ENCODE measurements at regions not wholly inside any gene's neighbourhood (a gene's known extent, or its start where the extent isn't known, plus 50 kb on each side); places are given as distances from the start of the nearest gene placed in this dataset.

GRCh38 chr22:47318041-47318737 is 555.7 kb downstream of the TBC1D22A start:
- TF ChIP-seq GLIS2 (tag by site-specific recombination; IDR thresholded peaks at IDR 0.05) (no peak), ZNF621 (tag by site-specific recombination; IDR thresholded peaks at IDR 0.05) (no peak), RBAK (tag by site-specific recombination; IDR thresholded peaks at IDR 0.05) (no peak), ZNF175 (tag by site-specific recombination; IDR thresholded peaks at IDR 0.05) (no peak), ZNF658 (tag by site-specific recombination; IDR thresholded peaks at IDR 0.05) (no peak)
- no peak overlapping the region for H3K27ac ChIP-seq (ENCODE audit: extremely low read depth, low read depth, low read length)
- H3K4me1 ChIP-seq (ENCODE audit: control insufficient read depth, insufficient read depth, low read length) = no peaks in the 10 kb centered on the region
- ChIA-PET CTCF (no interaction called here), POLR2A (no interaction called here)
- H3K9me3 ChIP-seq (ENCODE audit: control insufficient read depth, insufficient read depth, low read depth, low read length) = no peaks in the 10 kb centered on the region
- no peaks in the 10 kb centered on the region for H3K36me3 ChIP-seq (ENCODE audit: control insufficient read depth in 2 of 2, insufficient read depth in 1 of 2, low read length in 2 of 2)
- H3K4me3 ChIP-seq (ENCODE audit: low read depth, low read length) = no peak overlapping the region

GRCh38 chr22:47315862-47316419 is 553.5 kb downstream of the TBC1D22A start:
- Histone ChIP-seq H3K4me3 (ENCODE audit: low read depth, low read length) (no peak overlapping the region), H3K4me1 (ENCODE audit: control insufficient read depth, insufficient read depth, low read length) (no peaks in the 10 kb centered on the region), H3K36me3 (ENCODE audit: control insufficient read depth in 2 of 2, insufficient read depth in 1 of 2, low read length in 2 of 2) (no peaks in the 10 kb centered on the region), H3K27ac (ENCODE audit: extremely low read depth, low read depth, low read length) (no peak overlapping the region), H3K9me3 (ENCODE audit: control insufficient read depth, insufficient read depth, low read depth, low read length) (no peaks in the 10 kb centered on the region)
- TF ChIP-seq ZNF37A (tag by site-specific recombination; IDR thresholded peaks at IDR 0.05) (no peak), HOXA7 (CRISPR knock-in tag; IDR thresholded peaks at IDR 0.05; ENCODE audit: borderline replicate concordance) (no peak), SCRT2 (tag by site-specific recombination; IDR thresholded peaks at IDR 0.05) (no peak), ZNF423 (tag by site-specific recombination; IDR thresholded peaks at IDR 0.05) (no peak), ZNF555 (tag by site-specific recombination; conservative IDR thresholded peaks at IDR 0.05) (no peak), ZNF214 (tag by site-specific recombination; IDR thresholded peaks at IDR 0.05; ENCODE audit: borderline replicate concordance) (no peak), BCL6B (tag by site-specific recombination; IDR thresholded peaks at IDR 0.05) (no peak), ZBTB6 (tag by site-specific recombination; IDR thresholded peaks at IDR 0.05) (no peak), MYNN (tag by site-specific recombination; IDR thresholded peaks at IDR 0.05; ENCODE audit: borderline replicate concordance) (no peak), ELK4 (IDR thresholded peaks at IDR 0.05; ENCODE audit: borderline replicate concordance, low read depth, low read length) (no peak), KLF7 (tag by site-specific recombination; IDR thresholded peaks at IDR 0.05; ENCODE audit: borderline replicate concordance) (no peak), ZNF488 (tag by site-specific recombination; IDR thresholded peaks at IDR 0.05) (no peak), ZNF239 (tag by site-specific recombination; IDR thresholded peaks at IDR 0.05) (no peak), ZFP37 (tag by site-specific recombination; IDR thresholded peaks at IDR 0.05) (no peak), KLF16 (tag by site-specific recombination; IDR thresholded peaks at IDR 0.05) (no peak), ZNF645 (tag by site-specific recombination; IDR thresholded peaks at IDR 0.05) (no peak), ZNF114 (tag by site-specific recombination; IDR thresholded peaks at IDR 0.05) (no peak), HOXC10 (CRISPR knock-in tag; IDR thresholded peaks at IDR 0.05) (no peak)
- CTCF ChIA-PET = no interaction called here
- POLR2A ChIA-PET = no interaction called here
